Activated CD8-positive, alpha-beta T cell treated with anti-CD3 and anti-CD28 coated beads for 36 hours (primary cell): ENCODE measurements at regions not wholly inside any gene's neighbourhood (a gene's known extent, or its start where the extent isn't known, plus 50 kb on each side); places are given as distances from the start of the nearest gene placed in this dataset.
"Not testable (repeated sequence)": the region's sequence is repeated elsewhere in the genome, so short reads cannot be mapped to it uniquely, and the experiment has no call there.

Source experiments
- ATAC-seq: fragments of 200-7000 bp; cut with Tn5 transposase; one replicate; pipeline ENCODE4 v1.10.0; 2021; ENCODE audit warnings: mild to moderate bottlenecking, moderate library complexity
- CTCF ChIA-PET: fragments of 350-600 bp; sonication (Branson Sonifier 250); formaldehyde crosslinking; loops from one replicate; lab custom pipeline; 2021; ENCODE audit warnings: antibody characterized with exemption; lab: Charles Lee
- POLR2A ChIA-PET: fragments of 350-600 bp; sonication (Branson Sonifier 250); formaldehyde crosslinking; loops from one replicate; lab custom pipeline; 2021; ENCODE audit warnings: antibody characterized with exemption; lab: Charles Lee
- DNase-seq: peaks from one replicate; pipeline ENCODE4 v3.0.0-alpha.2; 2020
- H3K27ac Mint-ChIP-seq: one replicate; pipeline ENCODE4 v1.8.0; 2021; ENCODE audit warnings: mild to moderate bottlenecking, mixed read lengths
- H3K27me3 Mint-ChIP-seq: one replicate; pipeline ENCODE4 v1.8.0; 2021; ENCODE audit warnings: mixed read lengths
- H3K36me3 Mint-ChIP-seq: one replicate; pipeline ENCODE4 v1.8.0; 2021; ENCODE audit warnings: low read depth, mixed read lengths
- H3K4me1 Mint-ChIP-seq: one replicate; pipeline ENCODE4 v1.8.0; 2021; ENCODE audit warnings: low read depth, mixed read lengths
- H3K4me3 Mint-ChIP-seq: one replicate; pipeline ENCODE4 v1.8.0; 2021; ENCODE audit warnings: mild to moderate bottlenecking, moderate library complexity, mixed read lengths
- H3K9me3 Mint-ChIP-seq: one replicate; pipeline ENCODE4 v1.8.0; 2021; ENCODE audit warnings: mixed read lengths
- CTCF ChIP-seq: fragments of 200-600 bp; IDR thresholded peaks from one replicate; pipeline ENCODE4 v1.8.0; 2022; ENCODE audit warnings: antibody characterized with exemption, mild to moderate bottlenecking
- intact Hi-C: fragments of 100-400 bp; cut with micrococcal nuclease; formaldehyde crosslinking; loops from one replicate; pipeline ENCODE4 v1.10.0; 2022

DNA sequence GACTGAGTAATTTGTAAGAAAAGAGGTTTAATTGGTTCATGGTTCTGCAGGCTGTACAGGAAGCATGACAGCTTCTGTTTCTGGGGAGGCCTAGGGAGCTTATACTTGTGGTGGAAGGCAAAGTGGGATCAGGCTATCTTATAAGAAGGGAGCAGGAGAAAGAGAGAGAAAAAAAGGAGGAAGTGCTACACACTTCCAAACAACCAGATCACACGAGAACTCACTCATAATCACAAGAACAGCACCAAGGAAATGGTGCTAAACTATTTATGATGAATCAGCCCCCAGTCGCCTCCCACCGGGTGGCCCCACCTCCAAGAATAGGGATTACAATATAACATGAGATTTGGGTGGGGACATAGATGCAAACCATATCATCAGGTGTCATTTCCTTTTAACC lies 89.1 kb upstream of the KCNMA1 start:
- ChIA-PET CTCF (no interaction called here), POLR2A (interaction anchor here (0.8 kb wide), 1 partner anchor 116 kb away, joined by 3 read pairs; no protein-coding TSS in a partner anchor)
- H3K9me3 Mint-ChIP-seq = no peaks in the 10 kb centered on the region
- no peak for ATAC-seq
- no peaks in the 10 kb centered on the region for H3K4me1 Mint-ChIP-seq
- TF ChIP-seq CTCF = no peak
- DNase-seq = no peak
- intact Hi-C loops = no loop called here
- no peak overlapping the region for H3K27ac Mint-ChIP-seq
- no peaks in the 10 kb centered on the region for H3K36me3 Mint-ChIP-seq
- H3K4me3 Mint-ChIP-seq = no peak overlapping the region
- peaks cover 2% of the 10 kb centered on the region for H3K27me3 Mint-ChIP-seq

DNA sequence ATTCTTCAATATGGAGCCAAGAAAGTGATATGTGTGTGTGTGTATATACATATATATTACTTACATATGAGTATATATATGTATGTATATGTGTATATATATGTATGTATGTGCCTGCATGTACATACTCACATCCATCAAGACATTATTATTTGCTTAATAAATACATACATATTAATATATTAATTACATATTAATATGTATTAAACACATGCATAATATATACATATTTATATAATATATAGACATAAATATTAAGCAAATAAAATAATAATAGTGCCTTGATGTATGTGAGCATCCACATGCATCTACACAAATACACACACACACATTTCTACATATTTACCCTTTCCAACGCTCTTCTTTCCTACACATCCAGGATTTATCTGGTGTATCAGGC lies 88.7 kb upstream of the KCNMA1 start:
- Mint-ChIP-seq H3K4me3 (no peak overlapping the region), H3K36me3 (no peaks in the 10 kb centered on the region), H3K27me3 (peaks cover 2% of the 10 kb centered on the region), H3K4me1 (no peaks in the 10 kb centered on the region), H3K9me3 (no peaks in the 10 kb centered on the region), H3K27ac (no peak overlapping the region)
- CTCF ChIA-PET = no interaction called here
- ATAC-seq = no peak
- intact Hi-C loops = no loop called here
- POLR2A ChIA-PET = interaction anchor here (0.8 kb wide), 1 partner anchor 116 kb away, joined by 3 read pairs; no protein-coding TSS in a partner anchor
- TF ChIP-seq CTCF = no peak
- no peak for DNase-seq

GRCh38 chr10:77724820-77725219 lies 87.2 kb upstream of the KCNMA1 start:
- no peak for TF ChIP-seq CTCF
- ATAC-seq (no peak), DNase-seq (no peak)
- CTCF ChIA-PET = interaction anchor here (0.9 kb wide), 1 partner anchor 13 kb away, joined by 3 read pairs; no protein-coding TSS in a partner anchor
- Mint-ChIP-seq H3K27ac (no peak overlapping the region), H3K27me3 (peaks cover 2% of the 10 kb centered on the region), H3K4me1 (no peaks in the 10 kb centered on the region), H3K9me3 (no peaks in the 10 kb centered on the region), H3K4me3 (no peak overlapping the region), H3K36me3 (no peaks in the 10 kb centered on the region)
- POLR2A ChIA-PET = no interaction called here
- intact Hi-C loops = no loop called here

- peaks cover 2% of the 10 kb centered on the region for H3K4me1 Mint-ChIP-seq
- ChIA-PET CTCF (interaction anchor here (1.2 to 1.4 kb wide), 2 partner anchors 10 to 13 kb away, joined by 3 to 5 read pairs; no protein-coding TSS in a partner anchor), POLR2A (no interaction called here)
- TF ChIP-seq CTCF = no peak
- H3K9me3 Mint-ChIP-seq = no peaks in the 10 kb centered on the region
- no peak for ATAC-seq
- peaks cover 1% of the 10 kb centered on the region for H3K27me3 Mint-ChIP-seq
- H3K27ac Mint-ChIP-seq = no peak overlapping the region
- H3K4me3 Mint-ChIP-seq = no peak overlapping the region
- intact Hi-C loops = no loop called here
- H3K36me3 Mint-ChIP-seq = no peaks in the 10 kb centered on the region
- DNase-seq = no peak
These were observed 85.8 kb upstream of the KCNMA1 start for GRCh38 chr10:77723376-77723775.

GRCh38 chr10:77722956-77723355 lies 85.3 kb upstream of the KCNMA1 start:
- H3K27ac Mint-ChIP-seq, DNase-seq, H3K4me3 Mint-ChIP-seq, H3K36me3 Mint-ChIP-seq, intact Hi-C loops, H3K9me3 Mint-ChIP-seq, POLR2A ChIA-PET, ATAC-seq, H3K4me1 Mint-ChIP-seq, H3K27me3 Mint-ChIP-seq: not testable (repeated sequence)
- CTCF ChIA-PET = interaction anchor here (1.2 to 1.6 kb wide), 3 partner anchors 10 to 34 kb away, joined by 3 to 5 read pairs (median 3); no protein-coding TSS in a partner anchor
